T-helper 2 cell (primary cell): ENCODE measurements at regions not wholly inside any gene's neighbourhood (a gene's known extent, or its start where the extent isn't known, plus 50 kb on each side); places are given as distances from the start of the nearest gene placed in this dataset.
"Not testable (repeated sequence)": the region's sequence is repeated elsewhere in the genome, so short reads cannot be mapped to it uniquely, and the experiment has no call there.

Source experiments
- DNase-seq, 5 experiments: peaks; one replicate each; pipeline versions ENCODE4 v3.0.0 to v3.0.0-alpha.2; 2012 to 2022

- no peak for DNase-seq
These were observed 197.1 kb upstream of the HCN1 start for GRCh38 chr5:45893309-45893708.

GRCh38 chr5:45890441-45891080 lies 194.4 kb upstream of the HCN1 start:
- not testable (repeated sequence) for DNase-seq

- DNase-seq: no peak
These were observed 166.6 kb upstream of the HCN1 start for GRCh38 chr5:45862763-45863162.

GRCh38 chr5:45847877-45848276 lies 151.7 kb upstream of the HCN1 start:
- no peak for DNase-seq

DNA sequence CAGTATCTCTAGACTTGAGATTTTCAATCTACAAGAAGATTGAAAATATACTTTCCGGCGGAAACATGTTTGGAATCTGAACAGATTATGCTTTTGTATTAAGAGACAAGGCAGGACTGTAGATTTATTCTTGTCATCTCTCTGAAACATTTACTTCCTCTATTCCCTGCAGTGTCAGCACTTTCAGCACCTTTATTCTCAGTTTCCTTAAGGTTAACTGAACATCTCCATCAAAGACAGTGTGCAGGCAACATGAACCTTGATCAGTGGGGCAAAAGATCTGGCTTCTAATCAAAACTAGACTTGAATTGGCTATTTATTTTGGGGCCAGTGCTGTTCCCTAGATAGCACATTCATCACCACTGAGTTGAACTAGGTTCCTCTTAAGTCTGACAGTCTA lies 129.9 kb upstream of the HCN1 start:
- no peak for DNase-seq

GRCh38 chr5:45800331-45800730 lies 104.2 kb upstream of the HCN1 start:
- no peak for DNase-seq

DNA sequence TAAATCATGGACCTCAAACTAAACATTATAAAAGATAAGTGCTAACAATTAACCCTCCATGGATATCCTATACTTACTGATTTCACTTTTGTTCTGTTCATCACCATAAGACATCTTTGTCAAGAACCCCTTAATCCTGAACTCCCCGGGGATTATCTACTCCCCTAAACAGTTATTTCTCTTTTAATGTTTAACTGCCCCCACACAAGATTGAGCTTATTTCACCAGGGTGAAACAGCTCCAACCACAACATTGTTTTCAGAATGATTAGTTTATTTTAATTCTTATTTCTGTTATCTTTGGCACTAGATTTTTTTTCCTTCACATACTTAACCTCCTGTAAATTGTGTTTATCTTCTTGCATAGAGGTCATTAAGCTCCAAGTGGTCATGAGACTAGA lies 103.2 kb upstream of the HCN1 start:
- DNase-seq: no peak

- no peak for DNase-seq
These were observed 100.9 kb upstream of the HCN1 start for GRCh38 chr5:45796959-45797553.

DNA sequence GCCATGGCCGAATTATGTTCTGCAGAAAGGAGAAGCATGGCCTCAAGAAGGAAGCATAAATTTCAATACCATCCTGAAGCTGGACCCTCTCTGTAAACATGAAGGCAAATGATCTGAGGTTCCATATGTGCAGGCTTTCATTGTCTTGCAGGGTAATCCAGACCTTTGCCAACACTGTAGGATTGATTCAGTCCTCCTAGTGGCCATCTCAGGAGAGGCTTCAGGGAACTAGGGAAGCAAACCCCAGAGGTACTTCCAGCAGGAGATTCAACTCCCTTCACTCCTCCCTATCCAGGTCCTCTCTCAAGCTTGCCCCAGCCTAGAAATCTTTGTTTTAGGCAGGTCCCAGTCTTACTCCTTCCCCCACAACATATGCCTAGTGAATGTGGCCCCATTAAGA lies 99.3 kb upstream of the HCN1 start:
- no peak for DNase-seq

GRCh38 chr5:45793638-45794532 lies 97.7 kb upstream of the HCN1 start:
- DNase-seq: peak in 1 of 5 experiments; percentile 75

DNA sequence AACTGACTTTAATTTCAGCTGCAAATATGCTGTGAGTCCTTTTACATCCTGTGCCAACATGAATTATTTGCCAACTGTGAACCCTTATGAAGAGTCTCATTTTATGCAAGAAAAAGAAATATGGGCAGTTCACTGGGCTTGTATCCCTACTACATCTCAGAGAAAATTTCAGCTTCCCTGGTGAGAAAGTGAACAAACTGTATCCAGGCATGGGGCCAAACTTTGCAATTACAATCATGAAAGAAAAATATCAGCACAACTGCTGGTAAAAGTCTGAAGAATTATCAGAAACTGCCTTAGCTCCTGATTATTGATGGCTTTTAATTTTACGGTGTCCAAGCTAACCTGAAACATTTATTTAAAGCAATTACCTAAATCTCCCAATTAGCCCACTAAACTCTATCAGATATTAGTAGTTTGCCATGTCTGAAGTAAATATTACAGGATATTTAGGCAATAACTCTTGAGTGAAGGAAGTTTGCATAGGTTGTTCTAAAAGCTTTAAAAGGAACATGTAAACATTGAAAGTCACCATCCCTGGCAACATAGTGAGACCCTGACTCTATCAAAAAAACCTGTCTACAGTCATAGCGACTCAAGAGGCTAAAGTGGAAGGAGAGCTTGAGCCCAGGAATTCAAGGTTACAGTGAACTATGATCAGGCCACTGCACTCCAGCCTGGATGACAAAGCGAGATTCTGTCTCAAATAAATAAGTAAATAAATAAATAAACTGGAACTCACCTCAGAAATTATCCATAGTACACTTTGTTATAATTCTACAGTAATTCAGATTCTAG lies 83.9 kb upstream of the HCN1 start:
- no peak for DNase-seq

- no peak for DNase-seq
These were observed 78.3 kb upstream of the HCN1 start for GRCh38 chr5:45774528-45774927.

GRCh38 chr5:45772402-45772801 lies 76.2 kb upstream of the HCN1 start:
- DNase-seq: no peak

- DNase-seq: no peak
These were observed 69.4 kb upstream of the HCN1 start for GRCh38 chr5:45765561-45765960.

- DNase-seq: no peak
These were observed 54.4 kb upstream of the HCN1 start for GRCh38 chr5:45750574-45750973.

GRCh38 chr5:45748511-45748910 lies 52.3 kb upstream of the HCN1 start:
- DNase-seq: not testable (repeated sequence)
